Right lobe of liver (tissue), 6 donors: ENCODE measurements at regions not wholly inside any gene's neighbourhood (a gene's known extent, or its start where the extent isn't known, plus 50 kb on each side); places are given as distances from the start of the nearest gene placed in this dataset.

Experiments used
- ATAC-seq, 4 donors: fragments of 200-7000 bp; cut with Tn5 transposase; one replicate each; pipeline ENCODE4 v1.9.1; 2020; ENCODE audit warnings: mild to moderate bottlenecking in 4 of 4, moderate library complexity in 4 of 4
- DNase-seq, 3 donors: peaks; one replicate each; pipeline ENCODE4 v3.0.0-alpha.2; 2020
- H3K27ac ChIP-seq, 3 donors: fragments of 200-600 bp; one replicate each; pipeline ENCODE4 v1.8.0; 2022
- H3K27me3 ChIP-seq, 2 donors: fragments of 200-600 bp; one replicate each; pipeline ENCODE4 v1.8.0; 2022
- H3K36me3 ChIP-seq, 4 donors: fragments of 200-600 bp; sonication (generic) in 1 of 4; one replicate each; pipeline versions ENCODE4 v1.5.1 to v1.8.0; 2017 to 2022; ENCODE audit warnings: control low read depth in 1 of 4
- H3K4me1 ChIP-seq, 4 donors: fragments of 200-600 bp; sonication (generic) in 1 of 4; one replicate each; pipeline versions ENCODE4 v1.5.1 to v1.8.0; 2017 to 2022; ENCODE audit warnings: control low read depth in 1 of 4
- H3K4me3 ChIP-seq, 3 donors: fragments of 200-600 bp; one replicate each; pipeline ENCODE4 v1.8.0; 2022
- H3K9me3 ChIP-seq, 4 donors: fragments of 200-600 bp; sonication (generic) in 1 of 4; one replicate each; pipeline versions ENCODE4 v1.5.1 to v1.8.0; 2017 to 2022; ENCODE audit warnings: control low read depth in 1 of 4
- POLR2A ChIP-seq: fragments of 450-650 bp; IDR thresholded peaks from one replicate; pipeline ENCODE4 v1.6.1; 2017; ENCODE audit warnings: antibody characterized with exemption, mild to moderate bottlenecking
- WGBS: methylation state at CpG from one replicate; pipeline ENCODE4 v1.1.6; 2018; ENCODE audit warnings: low coverage, low lambda C conversion rate; ENCODE audit not compliant: insufficient coverage; ENCODE audit errors: missing lambda C conversion rate; 5-methylcytosine and 5-hydroxymethylcytosine counted together
- intact Hi-C, 2 donors: fragments of 100-400 bp; cut with DNase I; formaldehyde crosslinking; loops; one replicate each; pipeline versions ENCODE4 v1.11.2 to v1.14.1; 2022
- TF ChIP-seq, protein P1 (sequence below), 4 donors: fragments of 200-600 bp in 3 of 4; fragments of 450-650 bp in 1 of 4; IDR thresholded peaks; one replicate each; pipeline versions ENCODE4 v1.5.1 to v1.8.0; 2016 to 2022; ENCODE audit warnings: antibody characterized with exemption in 4 of 4, mild to moderate bottlenecking in 2 of 4
- donor health status: DM: no; HTN: yes; CAD: no.
- donor health status: DM: no; HTN: no; CAD: no.
- donor health status: DM: no; HTN: no; CAD: no.
- donor health status: DM: no; HTN: yes; CAD: no.
- donor health status: DM: no; HTN: yes; CAD: no.

DNA sequence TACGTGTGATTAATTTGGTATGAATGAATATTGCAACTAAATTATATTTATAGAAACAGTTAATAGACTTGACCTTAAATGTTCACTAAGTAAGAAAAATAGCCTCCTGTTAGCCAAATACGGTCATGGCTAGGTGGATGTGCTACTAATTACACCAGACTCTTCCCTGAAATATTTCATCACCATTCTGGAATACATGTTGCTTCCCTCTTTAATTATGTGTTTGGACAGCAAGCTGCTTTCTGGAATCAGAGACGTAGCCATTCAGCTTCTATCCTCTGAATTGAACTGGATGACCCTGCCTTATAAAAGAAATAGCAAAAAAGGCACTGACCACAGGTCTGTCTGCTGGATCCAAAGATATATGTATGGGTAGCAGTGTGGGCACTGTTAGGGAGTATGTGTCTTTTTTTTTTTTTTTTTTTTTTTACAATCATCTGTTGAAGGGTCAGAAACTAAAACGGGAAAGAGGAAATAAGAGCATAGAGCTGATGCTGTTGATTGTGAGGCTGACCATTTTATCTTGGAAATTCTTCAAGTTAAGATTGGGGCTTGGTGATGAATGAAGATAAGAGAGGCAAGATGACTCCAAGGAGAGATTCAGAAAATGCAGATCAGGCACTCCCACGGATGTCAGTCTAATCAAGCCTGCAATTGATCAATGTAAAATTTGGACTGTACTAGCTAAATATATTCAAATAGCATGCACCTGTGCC, 283.2 kb upstream of the HSF2 start:
- Histone ChIP-seq H3K4me1 (no peaks in the 10 kb centered on the region), H3K4me3 (no peak overlapping the region), H3K27ac (peak overlapping the region in 1 of 3 donors; percentile 7), H3K36me3 (no peaks in the 10 kb centered on the region), H3K27me3 (no peaks in the 10 kb centered on the region), H3K9me3 (no peaks in the 10 kb centered on the region)
- TF ChIP-seq, protein P1, sequence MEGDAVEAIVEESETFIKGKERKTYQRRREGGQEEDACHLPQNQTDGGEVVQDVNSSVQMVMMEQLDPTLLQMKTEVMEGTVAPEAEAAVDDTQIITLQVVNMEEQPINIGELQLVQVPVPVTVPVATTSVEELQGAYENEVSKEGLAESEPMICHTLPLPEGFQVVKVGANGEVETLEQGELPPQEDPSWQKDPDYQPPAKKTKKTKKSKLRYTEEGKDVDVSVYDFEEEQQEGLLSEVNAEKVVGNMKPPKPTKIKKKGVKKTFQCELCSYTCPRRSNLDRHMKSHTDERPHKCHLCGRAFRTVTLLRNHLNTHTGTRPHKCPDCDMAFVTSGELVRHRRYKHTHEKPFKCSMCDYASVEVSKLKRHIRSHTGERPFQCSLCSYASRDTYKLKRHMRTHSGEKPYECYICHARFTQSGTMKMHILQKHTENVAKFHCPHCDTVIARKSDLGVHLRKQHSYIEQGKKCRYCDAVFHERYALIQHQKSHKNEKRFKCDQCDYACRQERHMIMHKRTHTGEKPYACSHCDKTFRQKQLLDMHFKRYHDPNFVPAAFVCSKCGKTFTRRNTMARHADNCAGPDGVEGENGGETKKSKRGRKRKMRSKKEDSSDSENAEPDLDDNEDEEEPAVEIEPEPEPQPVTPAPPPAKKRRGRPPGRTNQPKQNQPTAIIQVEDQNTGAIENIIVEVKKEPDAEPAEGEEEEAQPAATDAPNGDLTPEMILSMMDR (IDR thresholded peaks at IDR 0.05), result no peak
- TF ChIP-seq POLR2A, result no peak
- 19% methylated on average over 5 of the region's 5 CpGs for WGBS
- ATAC-seq (peak in 2 of 4 donors; percentile 33 to 47), DNase-seq (no peak)
- intact Hi-C loops, result no loop called here

DNA sequence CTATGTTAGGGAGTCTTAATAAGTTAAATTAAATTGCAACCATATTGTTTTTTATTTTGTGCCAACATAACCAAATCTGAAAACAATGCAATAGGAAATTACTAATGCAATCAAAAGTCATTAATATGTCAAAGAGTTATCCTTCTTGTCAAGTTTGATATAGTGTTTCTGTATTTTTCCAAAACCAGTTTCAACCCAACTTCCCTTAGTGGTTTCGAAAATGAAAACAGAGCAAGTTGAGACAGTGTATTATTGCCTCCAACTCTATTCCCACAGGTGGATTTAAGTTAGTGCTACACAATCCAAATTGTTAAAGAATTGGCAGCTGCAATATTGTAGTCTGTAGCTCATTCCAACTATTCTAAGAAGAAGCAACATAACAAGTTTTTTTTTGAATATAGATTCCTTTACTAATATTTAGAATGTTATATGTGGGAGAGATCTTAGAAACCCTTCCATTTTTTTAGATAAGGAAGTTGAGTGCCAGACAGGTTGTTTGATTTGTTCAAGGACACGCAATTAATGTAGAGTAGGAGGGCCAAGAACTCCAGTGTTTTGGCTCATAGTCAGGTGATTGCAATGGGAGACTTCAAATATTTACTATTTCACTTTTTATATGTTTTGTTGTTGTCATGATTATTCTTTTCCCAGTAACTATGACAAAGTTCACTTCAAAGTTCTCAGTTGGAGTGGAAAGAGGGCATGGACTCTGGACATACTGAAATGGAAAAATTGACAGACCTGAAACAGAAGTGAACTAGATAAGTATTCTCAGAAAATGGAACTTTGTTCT, 282.4 kb upstream of the HSF2 start:
- H3K9me3 ChIP-seq, result no peaks in the 10 kb centered on the region
- H3K4me3 ChIP-seq, result no peak overlapping the region
- H3K27ac ChIP-seq, result peak overlapping the region in 2 of 3 donors; percentile 7 to 45
- H3K4me1 ChIP-seq, result no peaks in the 10 kb centered on the region
- DNase-seq, result no peak
- ATAC-seq, result peak in 3 of 4 donors; percentile 69 to 77 (median 71)
- intact Hi-C loops, result no loop called here
- no peaks in the 10 kb centered on the region for H3K27me3 ChIP-seq
- no peak for TF ChIP-seq POLR2A
- TF ChIP-seq, protein P1 (IDR thresholded peaks at IDR 0.05), result no peak
- 25% methylated on average over 2 of the region's 2 CpGs for WGBS
- no peaks in the 10 kb centered on the region for H3K36me3 ChIP-seq

DNA sequence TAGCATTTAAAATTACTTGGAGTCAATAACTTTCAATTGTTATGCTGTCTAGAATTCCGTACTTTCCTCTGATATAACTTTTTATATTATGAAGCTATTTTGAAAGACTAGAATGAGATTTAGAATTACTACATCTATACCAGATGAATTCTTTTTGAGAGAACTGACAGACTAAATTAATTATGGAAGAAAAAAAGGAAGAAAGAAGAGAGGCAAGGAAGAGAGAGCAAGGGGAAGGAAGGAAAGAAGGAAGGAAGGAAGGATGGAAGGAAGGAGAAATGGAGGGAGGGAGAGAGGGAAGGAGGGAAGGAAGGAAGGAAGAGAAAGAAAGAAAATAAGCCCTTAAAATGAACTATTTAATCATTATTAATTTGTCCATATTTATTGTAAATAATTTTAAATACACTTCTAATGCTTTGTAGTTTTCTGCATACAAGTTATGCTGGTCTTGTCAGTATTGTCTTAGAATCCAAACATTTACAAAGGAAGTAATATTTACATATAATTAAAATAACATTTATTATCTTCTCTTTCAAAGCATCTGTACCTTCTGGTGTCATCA, 280.4 kb upstream of the HSF2 start:
- Histone ChIP-seq H3K9me3 (no peaks in the 10 kb centered on the region), H3K36me3 (no peaks in the 10 kb centered on the region), H3K4me3 (no peak overlapping the region), H3K27ac (no peak overlapping the region), H3K27me3 (no peaks in the 10 kb centered on the region), H3K4me1 (no peaks in the 10 kb centered on the region)
- intact Hi-C loops, result no loop called here
- TF ChIP-seq, protein P1 (IDR thresholded peaks at IDR 0.05), result no peak
- no peak for TF ChIP-seq POLR2A
- 33% methylated on average over 1 of the region's 1 CpG for WGBS
- ATAC-seq, result no peak
- no peak for DNase-seq

DNA sequence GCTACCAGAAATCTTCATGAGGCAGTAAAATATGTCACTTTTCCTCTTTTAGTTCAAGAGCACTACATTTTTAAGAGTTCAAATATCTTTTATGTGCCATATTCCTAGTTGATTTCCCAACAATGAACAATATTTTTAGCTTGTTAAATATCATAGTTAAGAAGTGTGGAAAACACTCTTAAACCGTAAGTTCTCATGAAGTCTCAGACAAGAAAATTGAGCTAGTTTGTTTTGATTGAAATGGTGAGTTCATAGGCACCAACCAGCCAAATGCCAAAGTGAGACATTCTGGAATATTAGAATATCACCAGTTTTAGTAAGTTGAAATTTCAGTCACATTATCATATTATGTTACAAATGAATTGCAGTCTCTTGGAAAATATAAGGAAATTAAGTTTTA, 277.2 kb upstream of the HSF2 start:
- ATAC-seq (no peak), DNase-seq (no peak)
- intact Hi-C loops, result no loop called here
- 38% methylated on average over 1 of the region's 1 CpG for WGBS
- no peak overlapping the region for H3K27ac ChIP-seq
- no peak overlapping the region for H3K4me3 ChIP-seq
- H3K9me3 ChIP-seq, result no peaks in the 10 kb centered on the region
- no peaks in the 10 kb centered on the region for H3K27me3 ChIP-seq
- TF ChIP-seq, protein P1 (IDR thresholded peaks at IDR 0.05), result no peak
- TF ChIP-seq POLR2A, result no peak
- H3K36me3 ChIP-seq, result no peaks in the 10 kb centered on the region
- H3K4me1 ChIP-seq, result no peaks in the 10 kb centered on the region
